Peyer's patch (tissue), 4 donors: ENCODE measurements at regions not wholly inside any gene's neighbourhood (a gene's known extent, or its start where the extent isn't known, plus 50 kb on each side); places are given as distances from the start of the nearest gene placed in this dataset.

Experiments
- POLR2A ChIP-seq, 2 donors: fragments of 450-650 bp; IDR thresholded peaks; one replicate each; pipeline ENCODE4 v1.5.1; 2017; ENCODE audit warnings: antibody characterized with exemption in 2 of 2, mild to moderate bottlenecking in 2 of 2, moderate library complexity in 2 of 2
- TF ChIP-seq, protein P1 (sequence below), 6 experiments: fragments of 450-650 bp in 4 of 6; fragments of 200-600 bp in 2 of 6; sonication (generic) in 1 of 6; IDR thresholded peaks; one replicate each; pipeline ENCODE4 v1.5.1; 2017 to 2019; ENCODE audit warnings: antibody characterized with exemption in 6 of 6, mild to moderate bottlenecking in 3 of 6, moderate library complexity in 1 of 6

DNA sequence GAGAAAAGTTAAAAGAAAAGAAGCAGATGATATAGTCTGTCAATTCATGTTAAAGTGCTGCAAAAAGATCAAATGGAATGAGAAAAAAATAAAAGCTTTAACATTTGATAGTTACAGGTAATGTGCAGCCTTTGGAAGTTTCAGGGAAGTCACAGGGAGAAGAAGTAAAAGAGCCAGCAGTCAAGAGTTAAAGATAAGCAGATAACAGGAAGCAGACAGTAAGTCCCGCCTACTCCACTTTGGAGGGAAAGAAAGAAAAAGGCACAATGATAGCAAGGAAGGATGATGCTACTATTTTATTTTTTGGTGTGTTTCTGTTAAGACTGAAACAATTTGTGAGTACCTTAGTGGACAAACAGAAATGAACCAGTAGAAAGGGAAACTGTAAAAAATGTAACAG is 111.1 kb upstream of the KRR1 start:
- TF ChIP-seq, protein P1, sequence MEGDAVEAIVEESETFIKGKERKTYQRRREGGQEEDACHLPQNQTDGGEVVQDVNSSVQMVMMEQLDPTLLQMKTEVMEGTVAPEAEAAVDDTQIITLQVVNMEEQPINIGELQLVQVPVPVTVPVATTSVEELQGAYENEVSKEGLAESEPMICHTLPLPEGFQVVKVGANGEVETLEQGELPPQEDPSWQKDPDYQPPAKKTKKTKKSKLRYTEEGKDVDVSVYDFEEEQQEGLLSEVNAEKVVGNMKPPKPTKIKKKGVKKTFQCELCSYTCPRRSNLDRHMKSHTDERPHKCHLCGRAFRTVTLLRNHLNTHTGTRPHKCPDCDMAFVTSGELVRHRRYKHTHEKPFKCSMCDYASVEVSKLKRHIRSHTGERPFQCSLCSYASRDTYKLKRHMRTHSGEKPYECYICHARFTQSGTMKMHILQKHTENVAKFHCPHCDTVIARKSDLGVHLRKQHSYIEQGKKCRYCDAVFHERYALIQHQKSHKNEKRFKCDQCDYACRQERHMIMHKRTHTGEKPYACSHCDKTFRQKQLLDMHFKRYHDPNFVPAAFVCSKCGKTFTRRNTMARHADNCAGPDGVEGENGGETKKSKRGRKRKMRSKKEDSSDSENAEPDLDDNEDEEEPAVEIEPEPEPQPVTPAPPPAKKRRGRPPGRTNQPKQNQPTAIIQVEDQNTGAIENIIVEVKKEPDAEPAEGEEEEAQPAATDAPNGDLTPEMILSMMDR (IDR thresholded peaks at IDR 0.05): no peak
- no peak for TF ChIP-seq POLR2A (IDR thresholded peaks at IDR 0.05)
